GM19240 (cell line): ENCODE measurements at regions not wholly inside any gene's neighbourhood (a gene's known extent, or its start where the extent isn't known, plus 50 kb on each side); places are given as distances from the start of the nearest gene placed in this dataset.

Experiments used
- DNase-seq: peaks from one replicate; pipeline ENCODE4 v3.0.0; 2011; ENCODE audit warnings: low spot score; ENCODE audit not compliant: insufficient read length

DNA sequence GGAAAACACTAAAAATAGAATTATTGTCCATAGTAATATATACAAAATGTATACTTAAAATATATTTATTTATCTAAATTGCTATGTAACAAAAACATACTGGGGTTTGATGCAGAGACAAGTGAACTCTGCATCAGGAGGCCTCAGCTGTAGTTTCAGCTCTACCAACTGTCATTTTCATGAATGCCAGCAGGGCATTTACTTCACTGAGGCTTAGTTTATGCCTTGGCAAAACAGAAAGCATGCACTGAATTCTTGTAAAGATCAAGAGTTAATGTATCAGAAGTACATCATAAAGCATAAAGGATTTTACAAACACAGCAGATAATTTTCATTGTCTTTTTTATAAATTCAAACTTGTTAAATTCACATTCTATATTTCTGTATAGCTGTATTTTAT is 577.0 kb downstream of the C4orf33 start:
- DNase-seq = no peak

DNA sequence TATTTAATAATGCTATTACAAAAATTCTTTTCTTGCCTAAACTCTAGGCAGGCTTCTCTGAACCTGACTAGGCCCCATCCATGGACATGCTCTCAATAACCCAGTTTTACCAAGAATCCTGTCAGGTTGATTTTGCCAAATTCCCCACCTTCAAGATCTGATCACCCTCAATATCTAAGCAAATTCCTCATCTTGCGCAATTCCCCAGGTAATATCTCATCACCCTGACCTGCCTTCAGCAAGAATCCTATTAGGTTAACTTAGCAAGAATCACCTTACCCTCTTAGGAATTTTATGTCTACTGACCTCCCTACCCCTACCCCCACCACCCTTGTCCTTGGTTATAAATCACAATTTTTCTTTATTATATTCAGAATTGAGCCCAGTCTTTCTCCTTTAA is 579.1 kb downstream of the C4orf33 start:
- no peak for DNase-seq

DNA sequence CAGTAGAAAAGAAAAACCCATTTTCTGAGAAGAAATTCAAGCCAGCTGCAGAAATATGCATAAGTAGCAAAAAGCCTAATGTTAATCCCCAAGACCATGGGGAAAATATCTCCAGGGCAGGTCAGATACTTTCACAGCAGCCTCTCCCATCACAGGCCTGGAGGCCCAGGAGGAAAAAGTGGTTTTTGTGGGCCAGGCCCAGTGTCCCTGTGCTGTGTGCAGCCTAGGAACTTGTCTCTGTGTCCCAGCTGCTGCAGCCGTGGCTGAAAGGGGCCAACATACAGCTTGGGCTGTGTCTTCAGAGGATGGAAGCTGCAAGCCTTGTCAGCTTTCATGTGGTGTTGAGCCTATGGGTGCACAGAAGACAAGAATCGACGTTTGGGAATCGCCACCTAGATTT is 581.0 kb downstream of the C4orf33 start:
- no peak for DNase-seq

- DNase-seq = no peak
Measured at GRCh38 chr4:129682586-129682985, 586.6 kb downstream of the C4orf33 start.

DNA sequence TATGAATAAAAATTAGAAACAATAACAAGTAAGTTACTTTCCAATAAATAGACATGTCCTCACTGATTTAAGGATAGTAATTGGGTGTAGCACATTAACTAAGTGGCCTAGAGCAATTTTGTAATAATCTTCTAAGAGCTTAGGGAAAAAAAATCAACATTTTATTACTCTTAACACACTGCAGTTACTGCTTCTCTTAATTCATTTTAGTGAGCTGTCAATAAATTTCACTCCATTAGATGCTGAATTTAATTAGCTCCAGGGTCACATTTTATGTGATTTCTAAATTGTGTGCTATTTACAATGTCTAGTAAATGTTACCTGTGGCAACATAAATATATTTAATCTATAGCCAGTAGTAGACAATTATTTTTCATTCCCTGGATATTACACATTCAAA is 612.0 kb downstream of the C4orf33 start:
- DNase-seq = no peak

DNA sequence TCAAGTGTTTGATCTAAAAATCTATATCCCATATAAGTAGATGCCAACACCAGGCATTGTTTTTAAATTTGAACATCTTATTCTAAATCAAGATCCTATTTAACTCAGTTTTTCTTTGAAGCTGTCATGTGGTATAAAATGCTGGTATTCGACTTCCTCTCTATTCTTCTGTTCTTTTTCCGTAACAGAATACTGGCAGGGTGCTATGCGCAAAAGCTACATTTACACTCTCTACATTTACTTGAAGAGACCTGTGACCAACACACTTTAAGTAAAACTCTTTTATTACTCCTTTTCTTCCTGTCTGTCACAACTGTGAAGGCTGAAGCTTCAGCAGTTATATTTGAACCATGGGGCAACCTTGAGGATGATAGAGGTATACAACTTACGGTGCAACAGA is 612.8 kb downstream of the C4orf33 start:
- no peak for DNase-seq

DNA sequence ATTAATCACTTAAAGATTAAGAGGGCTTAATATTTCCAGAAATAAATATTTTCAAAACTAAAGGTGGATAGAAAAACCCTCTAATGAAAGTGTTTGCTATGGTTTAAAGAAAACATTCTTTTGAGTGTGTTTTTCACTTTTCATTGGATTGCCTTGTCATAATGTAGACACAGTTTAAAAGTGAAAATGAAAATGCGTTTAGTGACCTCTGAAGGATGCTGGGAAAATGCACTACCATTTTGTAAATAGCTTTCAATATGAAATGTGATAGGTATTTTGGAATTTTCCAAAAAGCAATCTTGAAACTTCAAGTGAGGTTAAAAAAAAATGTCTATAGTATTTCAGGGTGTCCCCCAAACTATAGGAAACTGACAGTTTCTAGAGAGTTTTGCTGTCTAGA is 642.2 kb downstream of the C4orf33 start:
- no peak for DNase-seq

DNA sequence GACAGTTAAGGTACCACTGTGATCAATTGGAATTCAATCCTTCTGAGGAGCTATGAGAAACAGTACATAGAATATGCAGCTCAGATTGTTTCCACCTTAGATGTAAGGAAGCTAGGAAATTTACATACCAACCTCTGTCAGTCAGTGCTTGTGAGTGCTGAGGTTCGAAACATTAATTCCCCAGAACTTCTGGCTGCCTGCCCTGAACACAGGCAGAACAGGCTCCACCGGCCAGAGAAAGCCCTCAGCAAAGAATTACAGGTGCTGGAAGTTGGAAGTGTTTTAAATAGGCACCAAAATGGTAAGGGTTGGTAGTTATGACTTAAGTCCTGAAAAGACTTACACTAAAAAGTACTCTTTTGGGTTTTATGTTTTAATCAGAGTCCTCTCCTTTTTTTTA is 651.8 kb downstream of the C4orf33 start:
- DNase-seq = no peak

DNA sequence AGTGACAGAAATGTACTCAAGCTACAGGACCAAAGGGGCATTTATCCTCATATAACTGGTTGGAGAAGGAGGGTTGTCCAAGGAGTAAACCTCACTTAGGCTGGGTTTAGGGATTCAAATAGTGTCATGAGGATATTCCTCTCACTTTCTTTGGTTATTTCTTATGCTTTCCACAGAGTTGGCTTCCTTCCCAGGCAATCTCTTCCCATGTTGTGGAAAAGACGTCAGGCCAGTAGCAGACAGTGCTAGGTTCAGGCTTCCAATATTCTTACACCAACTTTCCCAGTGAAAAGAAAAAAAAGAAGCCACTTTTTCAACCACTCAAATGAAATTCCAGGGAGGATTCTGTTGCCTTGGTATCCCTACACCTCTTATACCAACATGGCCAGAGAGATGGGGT is 653.0 kb downstream of the C4orf33 start:
- no peak for DNase-seq

- no peak for DNase-seq
Measured at GRCh38 chr4:129751646-129752045, 655.7 kb downstream of the C4orf33 start.

GRCh38 chr4:129783596-129783995 is 687.6 kb downstream of the C4orf33 start:
- no peak for DNase-seq

DNA sequence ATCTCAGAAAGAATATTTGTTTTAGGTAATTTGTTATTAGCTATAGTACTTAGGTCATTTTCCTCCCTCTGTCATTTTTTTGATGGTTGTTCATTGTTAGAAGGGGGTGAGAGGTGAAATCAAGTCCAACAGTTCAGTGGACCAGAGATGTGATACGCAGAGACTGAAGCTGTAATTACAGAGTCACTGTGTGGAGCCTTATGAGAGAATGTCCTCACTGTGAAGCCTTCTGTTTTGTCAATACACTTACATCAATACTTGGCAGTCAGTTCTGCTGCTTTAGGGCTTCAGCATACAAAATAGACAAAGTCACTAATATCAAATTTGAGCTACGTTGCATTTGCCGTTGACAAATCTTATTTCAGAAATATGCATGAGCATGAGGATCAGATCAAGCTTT is 692.5 kb downstream of the C4orf33 start:
- DNase-seq = no peak

GRCh38 chr4:129804461-129804981 is 708.6 kb downstream of the C4orf33 start:
- DNase-seq = no peak

GRCh38 chr4:129806986-129807385 is 711.0 kb downstream of the C4orf33 start:
- DNase-seq = no peak

DNA sequence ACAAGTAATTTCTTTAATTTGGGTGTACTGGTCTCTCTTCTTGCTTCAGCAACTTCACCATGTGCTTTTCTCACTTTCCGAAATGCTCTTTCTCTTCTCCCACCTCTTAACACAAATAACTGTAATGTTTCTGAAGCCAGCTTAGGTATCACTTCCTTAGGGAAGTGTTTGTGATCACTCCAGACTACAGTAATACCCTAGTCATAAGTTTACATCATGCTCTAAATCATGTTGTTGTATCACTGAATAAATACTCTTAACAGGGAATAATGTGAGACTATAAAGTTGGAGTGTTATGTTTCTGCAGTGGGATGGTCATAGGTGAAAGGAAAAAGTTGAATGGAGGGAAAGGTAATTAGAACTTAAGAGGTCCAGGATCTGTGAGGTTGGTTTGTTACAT is 712.3 kb downstream of the C4orf33 start:
- DNase-seq = no peak

DNA sequence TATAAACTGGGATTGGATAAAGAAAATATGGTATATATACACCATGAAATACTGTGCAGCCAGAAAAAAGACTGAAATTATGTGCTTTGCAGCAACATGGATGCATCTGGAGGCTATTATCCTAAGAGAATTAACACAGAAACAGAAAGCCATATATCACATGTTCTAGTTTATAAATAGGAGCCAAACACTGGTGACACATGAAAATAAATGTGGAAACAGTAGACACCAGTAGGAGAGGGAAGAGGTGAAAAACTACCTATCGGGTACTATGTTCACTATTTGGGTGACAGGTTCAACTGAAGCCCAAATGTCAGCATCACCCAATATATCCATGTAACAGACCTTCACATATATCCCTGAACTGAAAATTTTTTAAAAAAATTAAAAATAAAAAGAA is 725.1 kb downstream of the C4orf33 start:
- DNase-seq = no peak

- DNase-seq = no peak
Measured at GRCh38 chr4:129821963-129822362, 726.0 kb downstream of the C4orf33 start.

DNA sequence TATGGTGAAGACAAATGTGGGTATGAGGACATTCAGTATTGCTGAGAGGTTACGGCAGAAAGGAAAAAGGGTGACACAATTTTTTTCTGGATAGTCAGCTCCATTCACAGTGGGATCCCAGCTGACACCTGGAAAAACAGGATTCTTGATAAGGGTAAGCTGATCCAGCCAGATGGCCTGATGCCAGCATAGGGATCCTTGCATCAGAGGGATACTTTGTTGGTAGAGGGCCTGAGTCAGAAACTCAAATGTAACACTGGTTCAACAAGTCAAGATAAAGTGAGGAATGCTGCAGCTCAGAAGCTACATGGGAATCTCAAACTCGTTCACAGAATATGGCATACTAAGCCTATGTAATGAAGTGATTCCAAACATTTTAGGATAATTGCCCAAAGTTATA is 726.7 kb downstream of the C4orf33 start:
- DNase-seq = no peak

DNA sequence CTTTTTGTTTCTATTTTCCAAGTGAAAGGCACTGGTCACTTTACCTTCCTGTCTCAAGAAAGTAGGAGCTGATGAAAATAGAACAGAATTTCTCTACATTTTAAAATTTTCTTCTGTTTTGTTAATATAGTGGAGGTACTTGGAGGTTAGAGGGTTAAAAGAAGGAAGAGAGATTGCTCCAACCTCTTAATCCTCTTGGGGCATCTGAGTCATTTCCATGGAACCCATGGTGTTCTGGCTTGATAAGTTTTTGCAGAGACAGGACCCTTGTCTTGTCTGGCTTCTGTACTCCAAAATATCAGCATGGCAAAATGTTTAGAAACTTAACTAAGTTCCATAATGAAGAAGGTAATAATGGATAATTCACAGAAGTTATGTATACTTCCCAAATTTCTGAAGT is 727.2 kb downstream of the C4orf33 start:
- DNase-seq = no peak

DNA sequence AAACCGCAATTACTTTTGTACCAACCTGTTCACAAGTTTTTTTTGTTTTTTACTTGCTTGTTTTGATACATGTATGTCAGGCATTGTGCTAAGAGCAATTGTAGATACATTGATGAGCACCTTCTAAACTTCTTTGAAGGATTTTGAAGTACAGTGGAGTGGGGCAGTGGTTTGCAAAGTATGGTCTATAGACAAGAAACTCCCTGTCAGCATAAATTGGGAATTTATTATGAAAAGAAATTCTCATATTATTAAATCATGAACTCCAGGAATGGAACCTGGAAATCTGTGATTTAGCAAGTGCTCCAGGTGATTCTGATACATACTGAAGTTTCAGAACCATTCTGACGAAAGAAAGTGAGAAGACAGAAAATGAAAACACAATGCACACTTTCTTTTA is 733.4 kb downstream of the C4orf33 start:
- no peak for DNase-seq

DNA sequence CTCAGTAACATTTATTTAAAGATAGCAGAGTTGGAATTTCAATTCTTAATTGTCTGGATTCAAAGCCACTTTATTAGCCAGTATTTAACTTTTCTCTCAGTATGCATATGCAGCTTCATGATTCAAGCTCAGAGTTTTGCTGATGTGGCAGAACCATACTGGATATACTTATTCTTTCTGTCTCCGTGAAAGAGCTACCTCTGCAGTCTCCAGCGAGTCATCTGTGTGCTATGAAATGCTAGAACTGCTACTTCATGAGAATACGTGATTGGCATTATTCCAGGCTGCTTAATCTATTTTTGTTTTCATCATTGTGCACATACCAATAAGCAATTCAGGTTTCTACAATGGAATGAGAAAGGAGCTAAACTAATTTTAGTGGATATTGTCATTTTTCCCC is 743.7 kb downstream of the C4orf33 start:
- DNase-seq = no peak

DNA sequence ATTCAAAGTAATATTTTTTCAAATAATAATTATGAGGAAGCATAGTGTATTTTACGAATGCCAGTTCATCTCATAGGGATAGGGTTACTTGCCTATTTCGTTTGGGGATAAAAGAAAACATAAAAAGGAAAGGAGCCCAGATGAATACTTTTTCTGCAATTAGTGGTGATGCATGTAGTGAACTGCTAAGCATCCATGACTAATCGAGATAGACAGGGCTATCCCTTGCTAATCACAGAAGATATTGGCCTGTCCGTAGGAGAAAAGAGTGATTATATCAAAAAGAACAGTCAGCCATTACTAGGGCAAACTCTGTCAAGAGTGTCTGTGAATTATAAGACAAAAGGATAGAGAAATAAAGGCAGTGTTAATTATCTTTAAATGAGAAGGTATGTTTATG is 746.1 kb downstream of the C4orf33 start:
- DNase-seq = no peak

GRCh38 chr4:129852434-129852833 is 756.5 kb downstream of the C4orf33 start:
- DNase-seq = no peak
